ENCODE measurements at regions not wholly inside any gene's neighbourhood (a gene's known extent, or its start where the extent isn't known, plus 50 kb on each side); places are given as distances from the start of the nearest gene placed in this dataset.
"Not testable (repeated sequence)": the region's sequence is repeated elsewhere in the genome, so short reads cannot be mapped to it uniquely, and the experiment has no call there.

- no peak for DNase-seq
Measured at GRCh38 chr13:34176633-34177032, 358.7 kb downstream of the RFC3 start.

GRCh38 chr13:34179481-34179880 is 361.5 kb downstream of the RFC3 start:
- no peak for DNase-seq

GRCh38 chr13:34179927-34180326 is 362.0 kb downstream of the RFC3 start:
- DNase-seq = no peak

GRCh38 chr13:34181256-34181655 is 363.3 kb downstream of the RFC3 start:
- not testable (repeated sequence) for DNase-seq

GRCh38 chr13:34189946-34190345 is 372.0 kb downstream of the RFC3 start:
- no peak for DNase-seq

GRCh38 chr13:34201050-34201913 is 383.3 kb downstream of the RFC3 start:
- no peak for DNase-seq

- no peak for DNase-seq
Measured at GRCh38 chr13:34207334-34207733, 389.4 kb downstream of the RFC3 start.

GRCh38 chr13:34207872-34208271 is 389.9 kb downstream of the RFC3 start:
- DNase-seq = no peak

- no peak for DNase-seq
Measured at GRCh38 chr13:34208336-34208735, 390.4 kb downstream of the RFC3 start.

GRCh38 chr13:34210341-34210740 is 392.4 kb downstream of the RFC3 start:
- DNase-seq = no peak

- DNase-seq = no peak
Measured at GRCh38 chr13:34214686-34215085, 396.7 kb downstream of the RFC3 start.

- DNase-seq = no peak
Measured at GRCh38 chr13:34216256-34216655, 398.3 kb downstream of the RFC3 start.

- DNase-seq = no peak
Measured at GRCh38 chr13:34217343-34218025, 399.5 kb downstream of the RFC3 start.

- DNase-seq = no peak
Measured at GRCh38 chr13:34223984-34224383, 406.0 kb downstream of the RFC3 start.

GRCh38 chr13:34224877-34225276 is 406.9 kb downstream of the RFC3 start:
- DNase-seq = no peak

- DNase-seq = no peak
Measured at GRCh38 chr13:34230271-34230670, 412.3 kb downstream of the RFC3 start.

GRCh38 chr13:34241332-34241731 is 423.4 kb downstream of the RFC3 start:
- DNase-seq = no peak

GRCh38 chr13:34243403-34243802 is 425.5 kb downstream of the RFC3 start:
- no peak for DNase-seq

GRCh38 chr13:34246511-34246910 is 428.6 kb downstream of the RFC3 start:
- no peak for DNase-seq

GRCh38 chr13:34247596-34247995 is 429.6 kb downstream of the RFC3 start:
- no peak for DNase-seq

GRCh38 chr13:34249546-34250039 is 431.6 kb downstream of the RFC3 start:
- no peak for DNase-seq

GRCh38 chr13:34250151-34250670 is 432.3 kb downstream of the RFC3 start:
- DNase-seq = no peak

- DNase-seq = no peak
Measured at GRCh38 chr13:34254366-34254765, 436.4 kb downstream of the RFC3 start.

GRCh38 chr13:34255711-34256110 is 437.8 kb downstream of the RFC3 start:
- no peak for DNase-seq

Measured in stimulated activated CD4-positive, alpha-beta T cell treated with anti-CD3 and anti-CD28 coated beads, Interleukin-15, amount 100 ng/mL, for 24 hours (primary cell).